ENCODE measurements at regions not wholly inside any gene's neighbourhood (a gene's known extent, or its start where the extent isn't known, plus 50 kb on each side); places are given as distances from the start of the nearest gene placed in this dataset.

DNA sequence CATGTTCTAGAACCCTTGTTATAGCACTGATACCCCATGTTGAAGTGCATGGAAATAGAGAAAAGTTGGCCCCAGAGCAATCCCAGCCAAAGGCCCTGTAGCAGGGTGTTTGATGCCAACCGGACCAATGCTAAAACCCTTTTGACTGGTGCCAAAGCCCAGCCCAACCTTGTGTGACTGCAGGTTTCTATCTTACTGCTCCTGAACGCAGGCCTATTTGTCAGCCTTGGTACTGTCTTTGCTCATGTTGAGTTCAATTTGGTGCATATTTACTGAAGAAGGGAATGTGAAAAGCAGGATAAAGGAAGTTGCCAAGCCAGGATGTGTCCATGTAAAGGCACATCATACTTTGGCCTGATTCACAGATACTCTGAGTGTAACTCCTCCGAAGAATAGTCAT is 51.7 kb upstream of the NFASC start:
- Histone ChIP-seq H3K18ac (ENCODE audit: extremely low read depth, low read length) (no peak overlapping the region), H4K91ac (replicated peaks; ENCODE audit: insufficient read length, low read length) (no peak overlapping the region), H2BK15ac (ENCODE audit: low read length) (no peak overlapping the region), H3K27ac (ENCODE audit: low read depth, low read length) (no peak overlapping the region), H3K23me2 (ENCODE audit: low read depth, low read length) (no peaks in the 10 kb centered on the region), H2BK12ac (ENCODE audit: low read depth, low read length) (no peak overlapping the region), H3K9ac (replicated peaks in 1 of 4; ENCODE audit: extremely low read depth in 1 of 4, low read depth in 3 of 4, low read length in 3 of 4) (no peak overlapping the region; a peak in 1 of 7 replicates), H3K79me2 (ENCODE audit: control insufficient read depth in 1 of 2, insufficient read depth in 2 of 2, low read length in 2 of 2) (no peaks in the 10 kb centered on the region), H4K5ac (ENCODE audit: insufficient read length, low read depth, low read length) (no peak overlapping the region), H3K4me1 (replicated peaks in 1 of 4; ENCODE audit: control insufficient read depth in 3 of 4, insufficient read depth in 4 of 4, low read length in 3 of 4) (no peaks in the 10 kb centered on the region), H2BK120ac (replicated peaks; ENCODE audit: low read depth, low read length) (no peak overlapping the region), H3K4me3 (ENCODE audit: extremely low read depth in 1 of 4, insufficient read depth in 2 of 4, low read depth in 3 of 4, low read length in 4 of 4) (no peak overlapping the region), H2BK20ac (ENCODE audit: low read length) (no peak overlapping the region), H4K20me1 (replicated peaks in 1 of 2; ENCODE audit: control insufficient read depth in 1 of 2, insufficient read depth in 2 of 2, low read length in 2 of 2) (no peaks in the 10 kb centered on the region), H3K14ac (ENCODE audit: insufficient read length) (no peak overlapping the region), H3K4me2 (ENCODE audit: insufficient read depth in 1 of 2, low read depth in 2 of 2, low read length in 2 of 2) (no peak overlapping the region), H3K56ac (replicated peaks; ENCODE audit: insufficient read length, low read depth, low read length) (no peak overlapping the region), H3K23ac (ENCODE audit: insufficient read length) (no peak overlapping the region), H3K27me3 (replicated peaks in 1 of 4; ENCODE audit: control insufficient read depth in 3 of 4, extremely low read depth in 1 of 4, insufficient read depth in 3 of 4, low read length in 3 of 4) (no peaks in the 10 kb centered on the region), H4K8ac (ENCODE audit: extremely low read depth, insufficient read depth, low read length) (no peak overlapping the region), H3K79me1 (ENCODE audit: low read depth, low read length) (no peaks in the 10 kb centered on the region), H2AK5ac (ENCODE audit: low read depth, low read length) (no peak overlapping the region), H3K4ac (replicated peaks; ENCODE audit: insufficient read length, low read depth, low read length) (no peak overlapping the region), H2BK5ac (ENCODE audit: low read depth, low read length) (no peak overlapping the region), H3K36me3 (ENCODE audit: control insufficient read depth in 2 of 4, insufficient read depth in 4 of 4, low read length in 3 of 4) (no peaks in the 10 kb centered on the region), H2AFZ (ENCODE audit: low read length) (no peak overlapping the region), H3K9me3 (ENCODE audit: insufficient read depth in 2 of 2, low read depth in 1 of 2, low read length in 1 of 2) (no peaks in the 10 kb centered on the region)
- TF ChIP-seq SIRT6 (IDR thresholded peaks at IDR 0.05; ENCODE audit: low read length) (no peak), TBP (IDR thresholded peaks at IDR 0.05; ENCODE audit: low read depth, low read length) (no peak), CHD2 (IDR thresholded peaks at IDR 0.05; ENCODE audit: low read length) (no peak), HDAC2 (IDR thresholded peaks at IDR 0.05; ENCODE audit: borderline replicate concordance in 1 of 2, low read depth in 2 of 2, low read length in 2 of 2) (no peak), KDM1A (IDR thresholded peaks at IDR 0.05; ENCODE audit: borderline replicate concordance, low read length) (no peak), NANOG (IDR thresholded peaks at IDR 0.05; ENCODE audit: insufficient read depth, low read depth, low read length, poor library complexity, severe bottlenecking) (no peak), RFX5 (IDR thresholded peaks at IDR 0.05; ENCODE audit: borderline replicate concordance, low read depth, low read length) (no peak)
- FAIRE-seq: no peak
- ChIA-PET POLR2A (ENCODE audit: partially characterized antibody) (no interaction called here), CTCF (ENCODE audit: partially characterized antibody) (interaction anchor here (0.8 to 24.6 kb wide), 9 partner anchors 7 to 200 kb away, joined by 3 to 361 read pairs (median 5); no protein-coding TSS in a partner anchor)
- WGBS, 2 experiments (ENCODE audit: extremely low coverage in 1 of 2, insufficient coverage in 1 of 2, insufficient read length in 1 of 2, insufficient replicate concordance in 2 of 2, low coverage in 1 of 2, low lambda C conversion rate in 2 of 2, missing lambda C conversion rate in 1 of 2): 89% methylated on average over 3 of the region's 3 CpGs; no CpG with 5 or more reads in 1 of the 2 experiments
- no peak for DNase-seq (ENCODE audit: low read depth in 1 of 2, low spot score in 2 of 2)
